ENCODE measurements at regions not wholly inside any gene's neighbourhood (a gene's known extent, or its start where the extent isn't known, plus 50 kb on each side); places are given as distances from the start of the nearest gene placed in this dataset.

DNA sequence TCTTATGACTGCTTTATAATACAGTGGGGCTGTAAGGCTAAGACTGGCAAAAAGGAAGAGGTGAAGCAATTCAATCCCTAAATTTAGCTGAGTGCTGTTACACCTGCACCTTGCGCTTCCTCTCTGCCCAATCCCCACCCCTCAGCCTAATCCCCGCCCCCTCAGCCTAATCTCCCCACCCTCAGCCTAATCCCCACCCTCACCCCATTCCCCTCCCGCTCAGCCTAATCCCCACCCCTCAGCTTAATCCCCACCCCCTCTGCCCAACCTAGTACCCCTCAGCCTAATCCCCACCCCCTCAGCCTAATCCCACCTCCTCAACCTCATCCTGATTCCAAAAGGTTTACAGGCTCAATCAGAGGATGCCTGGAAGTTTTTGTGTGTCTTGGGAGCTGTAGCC lies 155.5 kb downstream of the PMP22 start:
- TF ChIP-seq EZH2 (IDR thresholded peaks at IDR 0.05; ENCODE audit: borderline replicate concordance, low read length): no peak
- TF ChIP-seq, protein P1, sequence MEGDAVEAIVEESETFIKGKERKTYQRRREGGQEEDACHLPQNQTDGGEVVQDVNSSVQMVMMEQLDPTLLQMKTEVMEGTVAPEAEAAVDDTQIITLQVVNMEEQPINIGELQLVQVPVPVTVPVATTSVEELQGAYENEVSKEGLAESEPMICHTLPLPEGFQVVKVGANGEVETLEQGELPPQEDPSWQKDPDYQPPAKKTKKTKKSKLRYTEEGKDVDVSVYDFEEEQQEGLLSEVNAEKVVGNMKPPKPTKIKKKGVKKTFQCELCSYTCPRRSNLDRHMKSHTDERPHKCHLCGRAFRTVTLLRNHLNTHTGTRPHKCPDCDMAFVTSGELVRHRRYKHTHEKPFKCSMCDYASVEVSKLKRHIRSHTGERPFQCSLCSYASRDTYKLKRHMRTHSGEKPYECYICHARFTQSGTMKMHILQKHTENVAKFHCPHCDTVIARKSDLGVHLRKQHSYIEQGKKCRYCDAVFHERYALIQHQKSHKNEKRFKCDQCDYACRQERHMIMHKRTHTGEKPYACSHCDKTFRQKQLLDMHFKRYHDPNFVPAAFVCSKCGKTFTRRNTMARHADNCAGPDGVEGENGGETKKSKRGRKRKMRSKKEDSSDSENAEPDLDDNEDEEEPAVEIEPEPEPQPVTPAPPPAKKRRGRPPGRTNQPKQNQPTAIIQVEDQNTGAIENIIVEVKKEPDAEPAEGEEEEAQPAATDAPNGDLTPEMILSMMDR (IDR thresholded peaks at IDR 0.05; ENCODE audit: low read length): no peak
- no peak overlapping the region for H3K9ac ChIP-seq (ENCODE audit: low read length)
- H2AFZ ChIP-seq (ENCODE audit: low read length): no peak overlapping the region
- H3K4me2 ChIP-seq (ENCODE audit: low read length): no peak overlapping the region
- no peaks in the 10 kb centered on the region for H3K9me2 ChIP-seq (ENCODE audit: low read depth, low read length)
- no peaks in the 10 kb centered on the region for H3K9me3 ChIP-seq (ENCODE audit: low read length)
- no peaks in the 10 kb centered on the region for H4K20me1 ChIP-seq (ENCODE audit: insufficient read depth, low read length)
- no peaks in the 10 kb centered on the region for H3K79me2 ChIP-seq (ENCODE audit: insufficient read depth, low read length)
- H3K36me3 ChIP-seq (ENCODE audit: insufficient read depth, low read length): no peaks in the 10 kb centered on the region
- no peak overlapping the region for H3K27ac ChIP-seq (ENCODE audit: low read depth, low read length, poor library complexity, severe bottlenecking)
- H3K27me3 ChIP-seq (ENCODE audit: insufficient read depth, low read length): no peaks in the 10 kb centered on the region
- H3K4me1 ChIP-seq (ENCODE audit: insufficient read depth, low read length, severe bottlenecking): no peaks in the 10 kb centered on the region
- no peak overlapping the region for H3K4me3 ChIP-seq (ENCODE audit: low read depth, low read length, poor library complexity, severe bottlenecking)
- no peaks in the 10 kb centered on the region for H3F3A ChIP-seq (ENCODE audit: insufficient read depth, low read length)

DNA sequence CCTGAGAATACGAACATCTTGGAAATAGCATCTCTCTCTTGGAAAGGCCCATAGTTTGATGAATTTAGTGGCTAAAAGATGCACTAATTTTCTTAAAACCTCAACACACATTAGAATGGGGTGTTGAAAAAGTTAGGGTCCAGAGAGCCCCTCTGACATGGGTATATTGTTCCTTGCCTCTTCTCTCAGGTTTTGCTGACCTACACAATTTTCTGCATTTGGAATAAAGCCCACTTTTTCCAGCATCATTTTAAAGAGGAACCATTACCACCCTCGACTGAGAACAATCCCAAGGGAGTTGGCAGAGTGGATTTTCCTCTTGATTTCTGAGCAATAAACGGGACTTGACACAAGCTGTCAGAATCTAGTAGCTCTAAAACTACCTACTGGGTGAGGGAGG lies 156.1 kb downstream of the PMP22 start:
- H3K9me3 ChIP-seq (ENCODE audit: low read length): no peaks in the 10 kb centered on the region
- H3K4me3 ChIP-seq (ENCODE audit: low read depth, low read length, poor library complexity, severe bottlenecking): no peak overlapping the region
- H3K9me2 ChIP-seq (ENCODE audit: low read depth, low read length): no peaks in the 10 kb centered on the region
- no peaks in the 10 kb centered on the region for H4K20me1 ChIP-seq (ENCODE audit: insufficient read depth, low read length)
- H3K27ac ChIP-seq (ENCODE audit: low read depth, low read length, poor library complexity, severe bottlenecking): no peak overlapping the region
- no peak overlapping the region for H3K4me2 ChIP-seq (ENCODE audit: low read length)
- H2AFZ ChIP-seq (ENCODE audit: low read length): no peak overlapping the region
- H3K79me2 ChIP-seq (ENCODE audit: insufficient read depth, low read length): no peaks in the 10 kb centered on the region
- no peaks in the 10 kb centered on the region for H3K36me3 ChIP-seq (ENCODE audit: insufficient read depth, low read length)
- H3K4me1 ChIP-seq (ENCODE audit: insufficient read depth, low read length, severe bottlenecking): no peaks in the 10 kb centered on the region
- H3K27me3 ChIP-seq (ENCODE audit: insufficient read depth, low read length): no peaks in the 10 kb centered on the region
- no peaks in the 10 kb centered on the region for H3F3A ChIP-seq (ENCODE audit: insufficient read depth, low read length)
- TF ChIP-seq, protein P1 (IDR thresholded peaks at IDR 0.05; ENCODE audit: low read length): no peak
- TF ChIP-seq EZH2 (IDR thresholded peaks at IDR 0.05; ENCODE audit: borderline replicate concordance, low read length): no peak
- H3K9ac ChIP-seq (ENCODE audit: low read length): no peak overlapping the region

DNA sequence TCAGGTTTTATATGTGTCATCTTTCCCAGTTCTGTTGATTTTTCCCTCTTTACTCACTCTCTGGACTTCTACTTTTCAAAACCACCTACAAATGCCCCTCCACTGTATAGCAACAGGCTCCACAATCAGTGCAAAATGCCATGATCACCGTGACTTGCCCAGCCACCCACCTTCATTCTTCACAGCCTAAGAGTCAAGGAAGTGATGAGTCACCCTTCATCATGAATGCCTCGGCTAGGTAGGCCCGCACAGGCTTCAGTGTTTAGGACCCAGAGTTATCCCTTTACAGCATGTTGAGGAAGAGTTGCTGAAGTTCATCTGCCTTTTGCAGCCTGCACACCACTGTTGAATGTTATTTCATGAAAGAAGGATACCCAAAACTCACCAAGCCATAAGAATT lies 158.6 kb downstream of the PMP22 start:
- Histone ChIP-seq H3K79me2 (ENCODE audit: insufficient read depth, low read length) (no peaks in the 10 kb centered on the region), H3K9ac (ENCODE audit: low read length) (no peak overlapping the region), H2AFZ (ENCODE audit: low read length) (no peak overlapping the region), H3K4me2 (ENCODE audit: low read length) (no peak overlapping the region), H4K20me1 (ENCODE audit: insufficient read depth, low read length) (no peaks in the 10 kb centered on the region), H3K27ac (ENCODE audit: low read depth, low read length, poor library complexity, severe bottlenecking) (no peak overlapping the region), H3K4me3 (ENCODE audit: low read depth, low read length, poor library complexity, severe bottlenecking) (no peak overlapping the region), H3K9me2 (ENCODE audit: low read depth, low read length) (no peaks in the 10 kb centered on the region), H3K9me3 (ENCODE audit: low read length) (no peaks in the 10 kb centered on the region), H3K4me1 (ENCODE audit: insufficient read depth, low read length, severe bottlenecking) (no peaks in the 10 kb centered on the region), H3K36me3 (ENCODE audit: insufficient read depth, low read length) (no peaks in the 10 kb centered on the region), H3F3A (ENCODE audit: insufficient read depth, low read length) (no peaks in the 10 kb centered on the region), H3K27me3 (ENCODE audit: insufficient read depth, low read length) (no peaks in the 10 kb centered on the region)
- TF ChIP-seq, protein P1 (IDR thresholded peaks at IDR 0.05; ENCODE audit: low read length): no peak
- TF ChIP-seq EZH2 (IDR thresholded peaks at IDR 0.05; ENCODE audit: borderline replicate concordance, low read length): no peak
